ENCODE measurements at regions not wholly inside any gene's neighbourhood (a gene's known extent, or its start where the extent isn't known, plus 50 kb on each side); places are given as distances from the start of the nearest gene placed in this dataset.
A peak's percentile ranks its signal among the peaks of the same experiment; 100 is the strongest.

GRCh38 chr22:27152883-27153282, 495.5 kb downstream of the MIAT start:
- no peak for DNase-seq

DNA sequence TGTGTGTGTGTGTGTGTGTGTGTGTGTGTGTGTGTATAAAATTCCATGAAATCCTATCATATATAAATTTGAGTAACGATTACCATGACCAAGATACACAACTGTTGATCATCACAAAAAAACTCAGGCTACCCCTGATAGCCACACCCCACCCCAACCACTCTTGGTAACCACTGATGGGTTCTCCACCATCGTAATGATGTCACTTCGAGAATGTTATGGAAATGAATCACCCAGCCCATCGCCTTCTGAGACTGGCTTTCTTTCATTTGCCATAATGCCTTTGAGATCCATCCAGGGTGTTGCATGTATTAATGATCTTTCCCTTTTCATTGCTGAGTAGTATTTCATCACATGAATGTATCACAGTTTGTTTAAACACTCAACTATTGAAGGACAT, 496.0 kb downstream of the MIAT start:
- no peak for DNase-seq

- no peak for DNase-seq
These were observed 497.3 kb downstream of the MIAT start for GRCh38 chr22:27154717-27155116.

DNA sequence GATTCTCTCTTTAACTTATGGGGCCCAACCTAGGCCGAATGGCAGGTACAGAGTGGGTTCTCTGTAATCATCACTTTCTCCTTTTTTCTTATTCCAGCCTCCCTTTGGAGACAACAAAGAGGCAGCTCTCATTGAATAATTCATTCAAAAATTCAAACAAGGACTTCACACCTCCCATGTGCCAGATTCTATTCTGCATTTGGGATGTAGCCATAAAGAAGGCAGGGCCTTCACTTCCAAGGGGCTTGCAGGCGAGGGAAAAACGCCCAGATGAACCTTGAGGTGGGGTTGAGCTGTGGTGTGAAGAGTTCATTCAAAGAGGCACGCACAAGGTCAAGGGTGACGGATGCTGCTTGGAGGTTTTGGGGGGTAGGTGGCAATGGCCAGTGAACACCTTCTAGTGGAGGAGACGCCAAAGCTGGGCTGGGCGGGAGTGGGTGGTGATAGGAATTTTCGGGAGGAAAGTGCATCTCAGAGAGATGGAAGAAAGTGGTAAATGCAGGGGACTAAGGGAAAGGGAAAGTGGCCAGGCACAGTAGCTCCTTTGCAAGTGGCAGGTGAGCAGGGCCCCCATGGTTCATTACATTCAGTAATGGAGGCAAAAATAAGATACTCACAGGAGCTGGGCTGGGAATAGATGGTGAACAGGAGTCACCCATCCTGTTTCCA, 499.6 kb downstream of the MIAT start:
- DNase-seq, result no peak

GRCh38 chr22:27157666-27158370, 500.4 kb downstream of the MIAT start:
- no peak for DNase-seq

GRCh38 chr22:27159016-27159415, 501.6 kb downstream of the MIAT start:
- no peak for DNase-seq

DNA sequence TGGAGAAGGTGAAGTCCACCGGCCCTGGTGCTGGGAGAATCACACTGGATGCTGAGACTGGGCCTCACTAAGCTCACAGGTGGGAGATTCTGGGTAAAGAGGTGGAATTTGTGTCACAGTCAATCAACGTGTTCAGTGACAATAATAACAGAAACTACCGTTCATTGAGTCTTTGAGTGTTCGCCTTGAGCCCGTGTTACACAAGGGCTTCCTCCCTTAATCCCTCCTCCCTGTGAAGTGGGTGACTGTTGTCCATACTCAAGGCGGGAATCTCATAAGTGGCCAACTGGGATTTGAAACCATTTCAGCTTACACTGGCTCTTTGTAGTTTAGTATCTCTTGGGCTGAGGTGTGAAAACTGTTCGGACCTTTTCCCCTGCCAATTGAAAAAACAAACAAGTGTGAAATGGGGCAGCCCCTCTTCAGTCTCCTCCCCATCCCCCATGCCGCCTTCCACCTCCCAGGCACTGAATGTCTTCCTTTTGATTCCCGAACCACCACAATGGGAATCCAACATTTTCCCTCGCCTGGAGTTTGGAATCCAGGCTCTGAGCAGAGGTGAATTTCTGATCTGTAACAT, 502.4 kb downstream of the MIAT start:
- DNase-seq, result no peak

DNA sequence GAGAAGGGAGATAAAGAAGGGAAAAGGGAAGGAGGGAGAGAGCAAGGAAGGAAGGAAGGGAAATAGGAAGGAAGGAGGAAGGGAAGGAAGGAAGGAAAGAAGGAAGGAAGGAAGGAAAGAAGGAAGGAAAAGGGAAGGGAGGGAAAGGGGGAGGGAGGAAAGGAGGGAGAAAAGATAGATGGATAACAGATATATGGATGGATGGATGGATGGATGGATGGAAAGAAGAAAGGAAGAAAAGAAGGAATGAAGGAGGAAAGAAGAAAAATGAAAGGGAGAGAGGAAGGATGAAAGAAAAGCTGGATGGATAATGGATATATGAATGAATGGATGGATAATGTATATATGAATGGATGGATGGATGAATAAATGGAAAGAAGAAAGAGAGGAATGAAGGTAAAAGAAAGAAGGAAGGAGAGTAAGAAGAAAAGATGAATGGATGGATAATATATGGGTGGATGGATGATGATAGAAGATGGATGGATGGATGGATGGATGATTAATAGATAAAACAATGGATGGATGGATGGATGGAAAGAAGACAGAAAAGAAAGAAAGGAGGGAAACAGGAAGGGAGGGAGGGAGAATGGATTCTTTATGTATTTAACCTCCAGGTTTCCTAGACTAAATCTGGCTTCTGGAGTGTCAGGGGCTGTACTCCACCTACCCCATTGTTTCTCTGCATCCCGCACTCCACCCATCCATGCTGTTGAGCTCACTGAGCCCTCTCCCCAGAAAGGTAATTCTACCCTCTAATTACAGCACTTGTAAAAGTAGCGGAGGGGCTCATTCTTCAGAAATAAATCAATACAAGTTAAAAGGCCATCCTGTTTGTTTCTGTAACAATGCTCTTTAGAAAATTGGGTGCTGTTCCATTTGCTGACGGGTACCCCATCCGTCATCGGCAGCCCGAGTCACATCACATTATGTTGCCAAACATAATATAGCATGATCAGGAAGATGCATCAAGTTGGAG, 506.1 kb downstream of the MIAT start:
- DNase-seq, result no peak

GRCh38 chr22:27164781-27165503, 507.6 kb downstream of the MIAT start:
- DNase-seq, result no peak

GRCh38 chr22:27168681-27169080, 511.3 kb downstream of the MIAT start:
- no peak for DNase-seq

GRCh38 chr22:27170491-27170890, 513.1 kb downstream of the MIAT start:
- DNase-seq, result peak; percentile 76

DNA sequence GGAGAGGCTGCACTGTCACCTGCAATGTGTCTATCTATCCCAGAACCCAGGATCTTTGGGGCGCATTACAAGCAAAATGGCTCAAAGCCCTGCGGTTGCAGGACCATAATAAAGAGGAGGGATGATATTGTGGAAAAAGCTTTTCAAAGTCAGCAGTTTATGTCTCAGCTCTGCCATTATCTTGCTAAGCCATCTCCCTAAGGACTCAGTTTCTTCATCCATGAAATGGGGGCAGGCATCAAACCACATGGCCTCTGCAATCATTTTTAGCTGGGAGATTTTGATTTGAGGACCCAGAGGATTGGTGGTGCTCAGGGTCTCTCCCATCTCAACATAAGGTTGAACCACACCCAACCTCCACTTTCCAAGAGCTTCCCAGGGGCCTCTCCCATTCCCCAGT, 513.8 kb downstream of the MIAT start:
- DNase-seq, result no peak

GRCh38 chr22:27173530-27173929, 516.1 kb downstream of the MIAT start:
- no peak for DNase-seq

DNA sequence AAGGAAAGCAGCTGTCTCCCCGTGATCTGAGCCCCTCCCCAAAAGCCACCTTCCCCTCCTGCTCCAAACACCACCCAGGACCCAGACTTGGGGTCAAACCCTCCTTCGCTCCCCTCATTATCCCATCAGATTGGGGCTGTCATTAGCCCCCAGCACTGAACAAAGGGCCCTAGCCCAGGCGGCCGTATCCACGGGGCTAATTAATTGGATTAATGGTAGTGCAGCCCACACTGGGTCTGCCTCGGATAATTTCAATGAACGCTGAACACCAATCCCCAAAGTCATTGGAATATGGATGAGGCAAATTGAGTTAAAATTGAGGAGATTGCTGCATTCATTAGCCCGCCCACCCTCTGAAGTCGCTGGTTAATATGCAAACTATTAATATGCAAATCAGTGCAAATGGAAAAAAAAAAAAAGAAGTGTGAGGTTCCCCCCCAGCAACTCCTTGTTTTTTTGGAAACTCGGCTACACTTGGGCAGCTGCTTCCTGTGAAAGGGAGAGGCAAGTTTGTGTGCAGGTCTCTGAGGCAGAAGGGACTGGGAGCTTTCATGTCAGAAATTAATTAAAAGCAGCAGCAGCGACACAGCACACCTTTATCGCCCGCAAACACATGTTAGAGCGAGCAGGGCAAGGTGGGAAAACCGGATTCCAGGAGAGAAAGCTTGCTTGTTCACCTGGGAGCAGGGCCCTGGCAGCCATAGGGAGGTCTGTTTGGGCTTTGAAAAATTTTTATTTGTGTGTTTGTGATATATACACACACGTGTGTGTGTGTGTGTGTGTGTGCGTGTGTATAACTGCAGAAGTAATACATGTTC, 517.8 kb downstream of the MIAT start:
- no peak for DNase-seq

DNA sequence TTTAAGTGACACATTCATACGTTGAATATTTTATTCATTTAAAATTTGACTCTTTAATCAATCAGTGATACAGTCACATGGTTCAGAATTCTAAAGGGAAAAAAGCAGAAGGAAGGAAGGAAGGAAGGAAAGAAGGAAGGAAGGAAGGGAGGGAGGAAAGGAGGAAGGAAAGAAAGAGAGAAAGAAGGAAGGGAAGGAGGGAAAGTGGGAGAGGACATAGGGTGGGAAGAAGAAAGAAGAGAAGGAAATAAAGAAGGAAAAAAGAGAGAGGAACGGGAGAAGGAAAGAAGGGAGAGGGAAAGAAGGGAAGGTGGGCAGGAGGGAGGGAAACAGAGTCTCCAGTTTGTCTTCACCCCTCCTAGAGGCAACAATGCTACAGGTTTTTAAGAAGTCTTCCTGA, 518.6 kb downstream of the MIAT start:
- no peak for DNase-seq

- no peak for DNase-seq
These were observed 521.8 kb downstream of the MIAT start for GRCh38 chr22:27179161-27179560.

GRCh38 chr22:27181537-27181936, 524.1 kb downstream of the MIAT start:
- no peak for DNase-seq

- no peak for DNase-seq
These were observed 526.1 kb downstream of the MIAT start for GRCh38 chr22:27183474-27183873.

DNA sequence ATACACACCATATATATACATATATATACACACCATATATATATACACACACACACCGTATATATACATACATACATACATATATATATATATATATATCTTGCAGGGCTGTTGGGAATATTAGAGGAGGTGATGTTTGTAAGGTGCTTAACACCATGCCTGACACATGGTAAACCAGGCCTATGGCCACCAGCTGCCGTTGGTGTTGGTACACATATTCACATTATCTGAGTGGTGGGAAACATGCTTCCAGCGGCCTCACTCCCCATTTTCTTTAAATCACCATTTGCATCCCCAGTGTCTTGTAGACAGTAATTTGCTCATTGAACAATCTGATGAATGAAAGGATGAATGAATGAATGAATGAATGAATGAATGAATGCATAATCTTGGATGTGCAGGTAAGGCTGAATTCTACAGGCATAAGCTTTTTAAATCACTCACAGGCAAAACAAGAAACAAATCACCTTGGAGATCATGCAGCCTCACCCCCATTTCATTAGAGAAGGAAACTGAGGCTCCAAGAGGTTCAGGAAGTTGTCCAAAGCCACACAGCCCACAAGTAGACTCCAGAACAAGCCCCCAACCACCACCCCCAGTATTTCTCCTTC, 527.8 kb downstream of the MIAT start:
- no peak for DNase-seq

- DNase-seq, result no peak
These were observed 528.4 kb downstream of the MIAT start for GRCh38 chr22:27185760-27186302.

GRCh38 chr22:27186643-27187042, 529.3 kb downstream of the MIAT start:
- DNase-seq, result no peak

Data from right hindlimb (tissue), 1 donor.